Progenitor cell of endocrine pancreas (in vitro differentiated cells): ENCODE measurements at regions not wholly inside any gene's neighbourhood (a gene's known extent, or its start where the extent isn't known, plus 50 kb on each side); places are given as distances from the start of the nearest gene placed in this dataset.
A peak's percentile ranks its signal among the peaks of the same experiment; 100 is the strongest.

Experiments used
- DNase-seq: peaks from one replicate; pipeline ENCODE4 v3.0.0; 2021; ENCODE audit warnings: low spot score; ENCODE audit not compliant: unreplicated experiment
- H3K27ac Mint-ChIP-seq: 2 replicates; pipeline ENCODE4 v1.8.0; 2021; ENCODE audit warnings: mild to moderate bottlenecking, moderate library complexity, mixed read lengths
- H3K27me3 Mint-ChIP-seq: 2 replicates; pipeline ENCODE4 v1.8.0; 2021; ENCODE audit warnings: mixed read lengths
- H3K36me3 Mint-ChIP-seq: 2 replicates; pipeline ENCODE4 v1.8.0; 2022; ENCODE audit warnings: mixed read lengths; ENCODE audit not compliant: insufficient read depth
- H3K4me1 Mint-ChIP-seq: 2 replicates; pipeline ENCODE4 v1.8.0; 2021; ENCODE audit warnings: low read depth, mixed read lengths
- H3K4me3 Mint-ChIP-seq: 2 replicates; pipeline ENCODE4 v1.8.0; 2021; ENCODE audit warnings: low read depth, mild to moderate bottlenecking, moderate library complexity, mixed read lengths
- H3K9me3 Mint-ChIP-seq: 2 replicates; pipeline ENCODE4 v1.8.0; 2021; ENCODE audit warnings: low read depth, mixed read lengths
- CTCF ChIP-seq: fragments of 200-600 bp; sonication (generic); IDR thresholded peaks from one replicate; pipeline ENCODE4 v1.5.0; 2021; ENCODE audit warnings: antibody characterized with exemption, mild to moderate bottlenecking; ENCODE audit not compliant: unreplicated experiment

- H3K4me1 Mint-ChIP-seq = peaks cover 10% of the 10 kb centered on the region
- H3K4me3 Mint-ChIP-seq = no peak overlapping the region
- TF ChIP-seq CTCF = no peak
- H3K27ac Mint-ChIP-seq = no peak overlapping the region
- H3K9me3 Mint-ChIP-seq = no peaks in the 10 kb centered on the region
- H3K27me3 Mint-ChIP-seq = no peaks in the 10 kb centered on the region
- no peaks in the 10 kb centered on the region for H3K36me3 Mint-ChIP-seq
- no peak for DNase-seq
Measured at GRCh38 chr4:166314902-166315301, 441.9 kb downstream of the TLL1 start.

- H3K27me3 Mint-ChIP-seq = no peaks in the 10 kb centered on the region
- no peak for DNase-seq
- H3K27ac Mint-ChIP-seq = no peak overlapping the region
- H3K9me3 Mint-ChIP-seq = no peaks in the 10 kb centered on the region
- no peaks in the 10 kb centered on the region for H3K36me3 Mint-ChIP-seq
- no peak overlapping the region for H3K4me3 Mint-ChIP-seq
- no peak for TF ChIP-seq CTCF
- peaks cover 10% of the 10 kb centered on the region for H3K4me1 Mint-ChIP-seq
Measured at GRCh38 chr4:166315721-166316467, 442.9 kb downstream of the TLL1 start.

GRCh38 chr4:166318810-166319525 is 445.9 kb downstream of the TLL1 start:
- Mint-ChIP-seq H3K4me1 (no peaks in the 10 kb centered on the region), H3K9me3 (peaks cover 3% of the 10 kb centered on the region)
- TF ChIP-seq CTCF = no peak

GRCh38 chr4:166323250-166323649 is 450.2 kb downstream of the TLL1 start:
- H3K27ac Mint-ChIP-seq = no peak overlapping the region
- H3K27me3 Mint-ChIP-seq = no peaks in the 10 kb centered on the region
- DNase-seq = no peak
- H3K9me3 Mint-ChIP-seq = peaks cover 13% of the 10 kb centered on the region
- no peaks in the 10 kb centered on the region for H3K36me3 Mint-ChIP-seq
- no peak for TF ChIP-seq CTCF
- no peaks in the 10 kb centered on the region for H3K4me1 Mint-ChIP-seq
- H3K4me3 Mint-ChIP-seq = no peak overlapping the region

More at GRCh38 chr4:166318810-166319525, 445.9 kb downstream of the TLL1 start:
- DNase-seq = no peak
- no peak overlapping the region for H3K27ac Mint-ChIP-seq
- H3K27me3 Mint-ChIP-seq = no peaks in the 10 kb centered on the region
- no peak overlapping the region for H3K4me3 Mint-ChIP-seq
- H3K36me3 Mint-ChIP-seq = no peaks in the 10 kb centered on the region

- H3K4me1 Mint-ChIP-seq = no peaks in the 10 kb centered on the region
- TF ChIP-seq CTCF = peak; percentile 30
- H3K9me3 Mint-ChIP-seq = peaks cover 13% of the 10 kb centered on the region
- H3K4me3 Mint-ChIP-seq = no peak overlapping the region
- no peak overlapping the region for H3K27ac Mint-ChIP-seq
- H3K36me3 Mint-ChIP-seq = no peaks in the 10 kb centered on the region
- no peaks in the 10 kb centered on the region for H3K27me3 Mint-ChIP-seq
- no peak for DNase-seq
Measured at GRCh38 chr4:166324321-166324720, 451.3 kb downstream of the TLL1 start.
